GM13976 (cell line): ENCODE measurements at regions not wholly inside any gene's neighbourhood (a gene's known extent, or its start where the extent isn't known, plus 50 kb on each side); places are given as distances from the start of the nearest gene placed in this dataset.

Source experiments
- DNase-seq: peaks from one replicate; pipeline ENCODE4 v3.0.0; 2012; ENCODE audit warnings: low spot score
- CTCF ChIP-seq: IDR thresholded peaks from 2 replicates; pipeline ENCODE4 v1.5.1; 2012; ENCODE audit warnings: borderline replicate concordance, mild to moderate bottlenecking; ENCODE audit not compliant: insufficient read depth; ENCODE audit errors: extremely low read depth, missing control alignments, control extremely low read depth
- in situ Hi-C: fragments of 300-500 bp; cut with MboI; formaldehyde crosslinking; loops from one replicate; pipeline ENCODE4 v1.12.0; 2022; ENCODE audit warnings: low sequenced_read_pairs, mixed read lengths, inconsistent platforms; ENCODE audit not compliant: unreplicated experiment

- no peak for DNase-seq
Observed at GRCh38 chr1:164380893-164381292, 178.1 kb upstream of the PBX1 start.

GRCh38 chr1:164382384-164382783 is 176.6 kb upstream of the PBX1 start:
- no peak for TF ChIP-seq CTCF
- no peak for DNase-seq
- in situ Hi-C loops: no loop called here

More at GRCh38 chr1:164380893-164381292, 178.1 kb upstream of the PBX1 start:
- TF ChIP-seq CTCF: no peak
- in situ Hi-C loops: no loop called here

GRCh38 chr1:164384262-164384661 is 174.7 kb upstream of the PBX1 start:
- in situ Hi-C loops: no loop called here
- no peak for DNase-seq
- no peak for TF ChIP-seq CTCF

- no peak for DNase-seq
- TF ChIP-seq CTCF: no peak
- in situ Hi-C loops: no loop called here
Observed at GRCh38 chr1:164417016-164417704, 141.8 kb upstream of the PBX1 start.

- in situ Hi-C loops: no loop called here
- no peak for DNase-seq
- TF ChIP-seq CTCF: no peak
Observed at GRCh38 chr1:164423136-164423535, 135.8 kb upstream of the PBX1 start.

- TF ChIP-seq CTCF: no peak
- in situ Hi-C loops: no loop called here
- DNase-seq: no peak
Observed at GRCh38 chr1:164433141-164433817, 125.7 kb upstream of the PBX1 start.
